ENCODE measurements at regions not wholly inside any gene's neighbourhood (a gene's known extent, or its start where the extent isn't known, plus 50 kb on each side); places are given as distances from the start of the nearest gene placed in this dataset.

- TF ChIP-seq, protein P1, sequence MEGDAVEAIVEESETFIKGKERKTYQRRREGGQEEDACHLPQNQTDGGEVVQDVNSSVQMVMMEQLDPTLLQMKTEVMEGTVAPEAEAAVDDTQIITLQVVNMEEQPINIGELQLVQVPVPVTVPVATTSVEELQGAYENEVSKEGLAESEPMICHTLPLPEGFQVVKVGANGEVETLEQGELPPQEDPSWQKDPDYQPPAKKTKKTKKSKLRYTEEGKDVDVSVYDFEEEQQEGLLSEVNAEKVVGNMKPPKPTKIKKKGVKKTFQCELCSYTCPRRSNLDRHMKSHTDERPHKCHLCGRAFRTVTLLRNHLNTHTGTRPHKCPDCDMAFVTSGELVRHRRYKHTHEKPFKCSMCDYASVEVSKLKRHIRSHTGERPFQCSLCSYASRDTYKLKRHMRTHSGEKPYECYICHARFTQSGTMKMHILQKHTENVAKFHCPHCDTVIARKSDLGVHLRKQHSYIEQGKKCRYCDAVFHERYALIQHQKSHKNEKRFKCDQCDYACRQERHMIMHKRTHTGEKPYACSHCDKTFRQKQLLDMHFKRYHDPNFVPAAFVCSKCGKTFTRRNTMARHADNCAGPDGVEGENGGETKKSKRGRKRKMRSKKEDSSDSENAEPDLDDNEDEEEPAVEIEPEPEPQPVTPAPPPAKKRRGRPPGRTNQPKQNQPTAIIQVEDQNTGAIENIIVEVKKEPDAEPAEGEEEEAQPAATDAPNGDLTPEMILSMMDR (conservative IDR thresholded peaks at IDR 0.05; ENCODE audit: low read depth, low read length): no peak
- H3K4me3 ChIP-seq (ENCODE audit: low read length): no peak overlapping the region
- DNase-seq (ENCODE audit: low read depth): no peak
Measured at GRCh38 chr17:77873500-77874302, 84.8 kb upstream of the TNRC6C start.

DNA sequence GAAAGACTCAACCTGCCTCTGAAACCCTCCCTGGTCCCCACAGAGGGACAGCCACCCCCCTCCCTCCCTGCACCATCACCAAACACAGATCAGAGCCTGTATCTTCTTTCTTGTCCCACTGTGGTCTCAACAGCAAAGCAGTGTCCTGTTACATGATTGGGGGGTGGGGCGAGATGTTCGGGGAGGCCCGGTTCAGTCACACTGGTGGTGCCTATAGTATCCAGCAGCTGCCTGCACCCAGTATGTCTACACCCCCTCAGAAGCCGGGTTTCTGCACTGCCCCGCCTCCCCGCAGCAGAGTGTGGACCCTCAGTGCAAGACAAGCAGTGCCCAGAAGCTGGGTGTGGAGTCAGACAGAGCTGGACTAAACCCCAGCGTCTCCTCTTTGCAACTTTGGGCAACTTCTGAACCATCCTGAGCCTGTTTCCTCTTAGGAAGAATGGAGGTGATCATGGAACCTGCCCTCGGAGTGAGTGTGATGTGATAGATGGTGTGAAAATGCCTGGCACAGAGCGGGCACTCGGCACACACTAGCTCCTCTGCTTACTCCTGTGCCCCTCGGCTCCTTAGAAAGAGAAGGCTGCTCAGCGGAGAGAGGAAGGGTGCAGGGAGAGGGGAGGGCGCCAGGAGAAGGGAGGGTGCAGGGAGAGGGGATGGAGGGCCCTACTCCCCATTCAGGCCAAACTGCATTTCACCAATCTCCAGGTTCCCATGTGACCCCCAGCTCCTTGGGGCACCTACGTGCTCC, 84.0 kb upstream of the TNRC6C start:
- no peak overlapping the region for H3K4me3 ChIP-seq (ENCODE audit: low read length)
- TF ChIP-seq, protein P1 (conservative IDR thresholded peaks at IDR 0.05; ENCODE audit: low read depth, low read length): no peak
- no peak for DNase-seq (ENCODE audit: low read depth)

DNA sequence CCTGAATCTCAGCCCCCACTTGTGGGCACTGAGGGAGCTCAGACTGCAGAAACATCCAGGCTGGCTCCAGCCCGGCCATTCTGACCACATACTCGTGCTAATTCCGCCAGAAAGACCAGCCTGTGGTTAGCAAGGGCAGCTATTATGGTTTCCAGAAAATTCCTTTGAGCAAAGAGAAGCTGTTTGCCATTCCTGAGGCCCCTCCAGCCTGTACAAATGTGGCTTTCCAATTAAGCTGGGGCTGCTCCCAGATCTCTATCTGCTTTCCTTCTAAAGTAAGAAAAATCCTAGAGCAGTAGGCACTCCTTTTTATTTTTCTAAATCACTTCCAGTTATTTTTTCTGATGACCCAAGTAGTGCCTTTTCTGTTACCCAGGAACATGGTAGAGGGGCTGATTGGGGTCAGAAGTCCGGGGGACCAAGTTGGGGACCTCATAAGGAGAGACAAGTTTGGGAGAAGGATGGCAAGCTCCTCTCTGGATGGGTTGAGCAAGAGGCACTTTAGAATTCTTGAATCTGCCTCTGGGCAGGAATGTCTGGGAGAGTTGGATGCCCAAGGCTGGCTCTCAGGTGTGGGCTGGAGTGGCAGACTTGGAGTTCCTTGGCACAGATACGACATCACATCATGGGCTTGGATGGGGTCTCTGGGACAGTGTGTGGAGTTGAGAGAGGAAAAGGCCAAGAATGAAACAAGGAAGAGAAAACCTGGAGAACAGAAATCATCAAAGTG, 83.3 kb upstream of the TNRC6C start:
- DNase-seq (ENCODE audit: low read depth): peak; percentile 73
- TF ChIP-seq, protein P1 (conservative IDR thresholded peaks at IDR 0.05; ENCODE audit: low read depth, low read length): no peak

DNA sequence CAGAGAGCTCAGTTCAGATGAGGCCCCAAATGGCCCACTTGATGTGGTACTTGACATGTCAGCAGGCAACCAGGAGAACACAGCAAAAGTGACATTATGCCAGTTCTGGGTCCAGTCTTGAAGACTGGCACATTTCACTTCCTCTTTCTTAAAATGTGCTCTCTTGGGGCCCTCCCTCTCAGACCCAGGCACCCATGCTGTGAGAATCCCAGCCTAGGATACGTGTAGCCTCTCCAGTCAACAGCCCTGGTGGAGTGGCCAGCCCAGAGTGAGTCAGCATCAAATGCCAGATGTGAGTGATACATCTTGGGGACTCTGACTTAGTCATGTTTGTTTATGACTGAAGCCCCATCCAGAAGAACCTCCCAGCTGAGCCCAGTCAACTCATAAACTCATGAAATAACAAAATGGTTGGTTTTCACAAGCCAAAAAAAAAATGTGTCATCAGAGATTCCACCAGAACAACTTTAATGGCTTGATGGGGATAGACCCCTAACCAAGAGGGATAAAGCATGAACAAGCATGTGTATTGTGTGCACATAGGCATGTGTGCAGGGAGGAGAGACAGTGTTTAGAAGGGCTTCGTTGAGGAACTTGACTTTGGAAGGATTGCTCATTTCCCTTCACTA, 82.5 kb upstream of the TNRC6C start:
- TF ChIP-seq, protein P1 (conservative IDR thresholded peaks at IDR 0.05; ENCODE audit: low read depth, low read length): no peak
- H3K4me3 ChIP-seq (ENCODE audit: low read length): no peak overlapping the region
- no peak for DNase-seq (ENCODE audit: low read depth)

More for the DNA sequence above, 83.3 kb upstream of the TNRC6C start:
- no peak overlapping the region for H3K4me3 ChIP-seq (ENCODE audit: low read length)

- TF ChIP-seq, protein P1 (conservative IDR thresholded peaks at IDR 0.05; ENCODE audit: low read depth, low read length): no peak
- no peak for DNase-seq (ENCODE audit: low read depth)
- H3K4me3 ChIP-seq (ENCODE audit: low read length): no peak overlapping the region
Measured at GRCh38 chr17:77877036-77877435, 81.5 kb upstream of the TNRC6C start.

- no peak overlapping the region for H3K4me3 ChIP-seq (ENCODE audit: low read length)
- DNase-seq (ENCODE audit: low read depth): no peak
- TF ChIP-seq, protein P1 (conservative IDR thresholded peaks at IDR 0.05; ENCODE audit: low read depth, low read length): no peak
Measured at GRCh38 chr17:77877646-77878355, 80.7 kb upstream of the TNRC6C start.
